H9 (cell line): ENCODE measurements at regions not wholly inside any gene's neighbourhood (a gene's known extent, or its start where the extent isn't known, plus 50 kb on each side); places are given as distances from the start of the nearest gene placed in this dataset.

ENCODE experiments used
- DNase-seq: peaks from one replicate; pipeline ENCODE4 v3.0.0-alpha.2; 2017
- H2AFZ ChIP-seq: one replicate; pipeline ENCODE4 v1.6.1; 2013; ENCODE audit warnings: mild to moderate bottlenecking, low read length, control low read depth, moderate library complexity
- H2AK5ac ChIP-seq: 2 replicates; pipeline ENCODE4 v1.6.1; 2013; ENCODE audit warnings: low read length, control low read depth, mixed read lengths; ENCODE audit not compliant: insufficient read length
- H2BK120ac ChIP-seq: one replicate; pipeline ENCODE4 v1.6.1; 2013; ENCODE audit warnings: low read depth, mild to moderate bottlenecking, low read length, control low read depth, inconsistent platforms; ENCODE audit not compliant: poor library complexity, severe bottlenecking
- H2BK12ac ChIP-seq: 2 replicates; pipeline ENCODE4 v1.6.1; 2013; ENCODE audit warnings: low read length, control low read depth, mixed read lengths, low read depth; ENCODE audit not compliant: insufficient read length
- H2BK15ac ChIP-seq: 2 replicates; pipeline ENCODE4 v1.6.1; 2013; ENCODE audit warnings: low read depth, low read length, control low read depth
- H2BK20ac ChIP-seq: one replicate; pipeline ENCODE4 v1.6.1; 2013; ENCODE audit warnings: low read depth, mild to moderate bottlenecking, low read length, control low read depth, inconsistent platforms; ENCODE audit not compliant: poor library complexity, severe bottlenecking
- H2BK5ac ChIP-seq: 2 replicates; pipeline ENCODE4 v1.6.1; 2013; ENCODE audit warnings: low read length, control low read depth, mixed read lengths; ENCODE audit not compliant: insufficient read length
- H3K14ac ChIP-seq: 2 replicates; pipeline ENCODE4 v1.6.1; 2013; ENCODE audit warnings: low read length, control low read depth; ENCODE audit not compliant: insufficient read depth
- H3K18ac ChIP-seq: 2 replicates; pipeline ENCODE4 v1.6.1; 2013; ENCODE audit warnings: low read depth, mild to moderate bottlenecking, mixed read lengths, low read length, control low read depth; ENCODE audit not compliant: insufficient read length
- H3K23ac ChIP-seq: 2 replicates; pipeline ENCODE4 v1.6.1; 2013; ENCODE audit warnings: low read length, control low read depth, mixed read lengths, low read depth; ENCODE audit not compliant: insufficient read length
- H3K23me2 ChIP-seq: 2 replicates; pipeline ENCODE4 v1.6.1; 2013; ENCODE audit warnings: low read depth, mild to moderate bottlenecking, mixed read lengths, low read length, control low read depth; ENCODE audit not compliant: insufficient read length, poor library complexity, severe bottlenecking
- H3K27ac ChIP-seq: 2 replicates; pipeline ENCODE4 v1.5.1; 2013; ENCODE audit warnings: low read length, control low read depth, mixed read lengths, low read depth; ENCODE audit not compliant: insufficient read length
- H3K27me3 ChIP-seq: 2 replicates; pipeline ENCODE4 v1.6.1; 2013; ENCODE audit warnings: low read length, control low read depth, inconsistent platforms; ENCODE audit not compliant: insufficient read depth
- H3K4ac ChIP-seq: 2 replicates; pipeline ENCODE4 v1.6.1; 2013; ENCODE audit warnings: low read depth, mild to moderate bottlenecking, control low read depth, inconsistent platforms, low read length, moderate library complexity
- H3K4me1 ChIP-seq: 2 replicates; pipeline ENCODE4 v1.6.1; 2013; ENCODE audit warnings: low read length, control low read depth, inconsistent platforms; ENCODE audit not compliant: insufficient read depth
- H3K4me2 ChIP-seq: 2 replicates; pipeline ENCODE4 v1.6.1; 2013; ENCODE audit warnings: low read length, control low read depth, mixed read lengths; ENCODE audit not compliant: insufficient read length, insufficient read depth
- H3K56ac ChIP-seq: 2 replicates; pipeline ENCODE4 v1.6.1; 2013; ENCODE audit warnings: low read depth, mild to moderate bottlenecking, mixed read lengths, low read length, control low read depth; ENCODE audit not compliant: insufficient read length
- H3K79me1 ChIP-seq: 2 replicates; pipeline ENCODE4 v1.6.1; 2013; ENCODE audit warnings: low read depth, mild to moderate bottlenecking, moderate library complexity, low read length, control low read depth, inconsistent platforms; ENCODE audit not compliant: insufficient read depth, poor library complexity, severe bottlenecking
- H3K79me2 ChIP-seq: 2 replicates; pipeline ENCODE4 v1.6.1; 2013; ENCODE audit warnings: low read length, control low read depth, inconsistent platforms; ENCODE audit not compliant: insufficient read depth
- H3K9ac ChIP-seq: 2 replicates; pipeline ENCODE4 v1.6.1; 2013; ENCODE audit warnings: low read length, control low read depth, mixed read lengths; ENCODE audit not compliant: insufficient read length; ENCODE audit errors: extremely low read depth
- H3K9me3 ChIP-seq: one replicate; pipeline ENCODE4 v1.6.1; 2013; ENCODE audit warnings: low read depth, low read length, inconsistent platforms; ENCODE audit not compliant: control insufficient read depth
- H3T11ph ChIP-seq: one replicate; pipeline ENCODE4 v1.6.1; 2013; ENCODE audit warnings: mild to moderate bottlenecking, low read length, control low read depth, inconsistent platforms
- H4K20me1 ChIP-seq: one replicate; pipeline ENCODE4 v1.6.1; 2013; ENCODE audit not compliant: control insufficient read depth, insufficient read length, insufficient read depth
- H4K5ac ChIP-seq: 2 replicates; pipeline ENCODE4 v1.6.1; 2013; ENCODE audit warnings: low read depth, mild to moderate bottlenecking, mixed read lengths, low read length, control low read depth; ENCODE audit not compliant: insufficient read length
- H4K8ac ChIP-seq: replicated peaks from 2 replicates; pipeline ENCODE4 v1.6.1; 2013; ENCODE audit warnings: low read length, control low read depth, mixed read lengths, low read depth; ENCODE audit not compliant: insufficient read length
- H4K91ac ChIP-seq: 2 replicates; pipeline ENCODE4 v1.6.1; 2013; ENCODE audit warnings: low read depth, mild to moderate bottlenecking, moderate library complexity, mixed read lengths, low read length, control low read depth; ENCODE audit not compliant: insufficient read length
- H3K27ac Mint-ChIP-seq, 3 experiments: 2 replicates in 2 of 3; 3 replicates in 1 of 3; pipeline ENCODE4 v1.8.0; 2020 to 2021; ENCODE audit warnings: mixed read lengths in 3 of 3, mild to moderate bottlenecking in 1 of 3, moderate library complexity in 1 of 3
- H3K27me3 Mint-ChIP-seq: 2 replicates; pipeline ENCODE4 v1.8.0; 2021; ENCODE audit warnings: low read depth, mild to moderate bottlenecking, moderate library complexity, mixed read lengths
- H3K36me3 Mint-ChIP-seq, 3 experiments: 2 replicates in 2 of 3; 3 replicates in 1 of 3; pipeline ENCODE4 v1.8.0; 2020 to 2021; ENCODE audit warnings: low read depth in 3 of 3, mixed read lengths in 3 of 3; ENCODE audit not compliant: insufficient read depth in 1 of 3
- H3K4me1 Mint-ChIP-seq, 2 experiments: 2 replicates each; pipeline ENCODE4 v1.8.0; 2020; ENCODE audit warnings: mixed read lengths in 2 of 2
- H3K4me3 Mint-ChIP-seq, 2 experiments: 2 replicates in 1 of 2; 3 replicates in 1 of 2; pipeline ENCODE4 v1.8.0; 2020 to 2021; ENCODE audit warnings: mild to moderate bottlenecking in 2 of 2, mixed read lengths in 2 of 2, moderate library complexity in 1 of 2
- H3K9me3 Mint-ChIP-seq, 2 experiments: 2 replicates in 1 of 2; 3 replicates in 1 of 2; pipeline ENCODE4 v1.8.0; 2020; ENCODE audit warnings: mild to moderate bottlenecking in 2 of 2, mixed read lengths in 2 of 2, moderate library complexity in 1 of 2
- CTCF ChIP-seq: fragments of 200-600 bp; sonication (generic); conservative IDR thresholded peaks from 3 replicates; pipeline ENCODE4 v1.8.0; 2021; ENCODE audit warnings: antibody characterized with exemption, mild to moderate bottlenecking
- WGBS: extraction: QIAGEN DNeasy Blood & Tissue Kit; methylation state at CpG from one replicate; pipeline ENCODE4 v1.1.7; 2013; ENCODE audit warnings: missing lambda C conversion rate, low lambda C conversion rate, mixed read lengths; ENCODE audit not compliant: insufficient read length; ENCODE audit errors: extremely low coverage; 5-methylcytosine and 5-hydroxymethylcytosine counted together

- no peaks in the 10 kb centered on the region for H4K20me1 ChIP-seq
- no peaks in the 10 kb centered on the region for H3K9me3 ChIP-seq
- no CpG with 5 or more reads among the region's 3 CpGs for WGBS
- no peak for TF ChIP-seq CTCF
- H3K36me3 Mint-ChIP-seq: peaks cover 6 to 12% (median 6%) of the 10 kb centered on the region in 3 experiments
- no peaks in the 10 kb centered on the region for H3K79me1 ChIP-seq
- H2AFZ ChIP-seq: no peak overlapping the region
- H3K27ac Mint-ChIP-seq: no peak overlapping the region
- no peaks in the 10 kb centered on the region for H3K79me2 ChIP-seq
- H3K23me2 ChIP-seq: no peaks in the 10 kb centered on the region
- no peak overlapping the region for H2BK15ac ChIP-seq
- H2BK120ac ChIP-seq: no peak overlapping the region
- H3K9ac ChIP-seq: no peak overlapping the region
- peaks cover 3% of the 10 kb centered on the region; the same call in 1 of the 2 replicates for H3K4me1 ChIP-seq
- H3K27ac ChIP-seq: no peak overlapping the region
- no peak overlapping the region for H3K56ac ChIP-seq
- H2BK12ac ChIP-seq: no peak overlapping the region
- no peak for DNase-seq
- no peaks in the 10 kb centered on the region for H3K27me3 ChIP-seq
- no peak overlapping the region for H4K5ac ChIP-seq
- no peak overlapping the region for H3T11ph ChIP-seq
- H3K4ac ChIP-seq: no peak overlapping the region
- H3K27me3 Mint-ChIP-seq: no peaks in the 10 kb centered on the region
- H2BK20ac ChIP-seq: no peak overlapping the region
- peaks cover 4% of the 10 kb centered on the region in 2 experiments for H3K4me1 Mint-ChIP-seq
- no peak overlapping the region for H2AK5ac ChIP-seq
- no peak overlapping the region for H3K14ac ChIP-seq
- no peak overlapping the region for H3K4me3 Mint-ChIP-seq
- no peak overlapping the region for H4K91ac ChIP-seq
- H3K23ac ChIP-seq: no peak overlapping the region
- no peak overlapping the region for H3K18ac ChIP-seq
- no peak overlapping the region for H2BK5ac ChIP-seq
- peaks cover 11 to 15% of the 10 kb centered on the region in 2 experiments for H3K9me3 Mint-ChIP-seq
- H4K8ac ChIP-seq: no peak overlapping the region
- H3K4me2 ChIP-seq: no peak overlapping the region
Measured at GRCh38 chrX:113222305-113222704, 381.7 kb upstream of the AMOT start.
